A549 (cell line): ENCODE measurements at regions not wholly inside any gene's neighbourhood (a gene's known extent, or its start where the extent isn't known, plus 50 kb on each side); places are given as distances from the start of the nearest gene placed in this dataset.

ENCODE experiments used
- ATAC-seq, 2 experiments: fragments of 200-7000 bp in 1 of 2; fragments of >200 bp in 1 of 2; cut with Nextera tagmentation in 1 of 2; cut with Tn5 transposase in 1 of 2; 3 replicates each; pipeline versions ENCODE4 v1.8.0 to v1.9.1; 2018 to 2020; ENCODE audit warnings: mild to moderate bottlenecking in 1 of 2, moderate library complexity in 1 of 2
- CTCF ChIA-PET: fragments of 300-600 bp; sonication (Branson Sonifier 250); formaldehyde crosslinking; extraction: SDS; loops from one replicate; lab custom pipeline; 2021; ENCODE audit warnings: antibody characterized with exemption, inconsistent platforms; lab: Yijun Ruan, JAX
- POLR2A ChIA-PET: fragments of 350-600 bp; formaldehyde crosslinking; extraction: SDS; loops from one replicate; lab custom pipeline; 2021; ENCODE audit warnings: antibody characterized with exemption, inconsistent platforms; lab: Yijun Ruan, JAX
- DNase-seq, 2 experiments: peaks; one replicate each; pipeline versions ENCODE4 v3.0.0 to v3.0.0-alpha.2; 2011 to 2016; ENCODE audit warnings: low read depth in 1 of 2, low spot score in 1 of 2
- FAIRE-seq: peaks from 2 replicates; lab custom pipeline; 2011; peaks lifted over from hg19 to GRCh38; lab: Jason Lieb, UNC
- H3K27ac ChIP-seq, 2 experiments: fragments of >200 bp; sonication (Bioruptor Twin); formaldehyde crosslinking; 3 replicates each; pipeline ENCODE4 v1.5.1; 2016 to 2017
- H3K4me1 ChIP-seq: fragments of >200 bp; sonication (Bioruptor Twin); formaldehyde crosslinking; 3 replicates; pipeline ENCODE4 v1.6.1; 2016
- H3K4me2 ChIP-seq: fragments of >200 bp; sonication (Bioruptor Twin); formaldehyde crosslinking; 3 replicates; pipeline ENCODE4 v1.6.1; 2016
- H3K4me3 ChIP-seq: fragments of >200 bp; sonication (Bioruptor Twin); formaldehyde crosslinking; 3 replicates; pipeline ENCODE4 v1.5.1; 2016
- H3K9me3 ChIP-seq: fragments of >200 bp; sonication (Bioruptor Twin); formaldehyde crosslinking; 3 replicates; pipeline ENCODE4 v1.6.1; 2016
- ATOH8 ChIP-seq: fragments of 250-450 bp; sonication (Bioruptor Pico); IDR thresholded peaks from 2 replicates; pipeline ENCODE4 v1.5.0; 2020; ENCODE audit warnings: low read depth, mild to moderate bottlenecking, moderate library complexity
- BHLHE40 ChIP-seq: IDR thresholded peaks from 2 replicates; pipeline ENCODE4 v1.6.1; 2012; ENCODE audit warnings: low read depth, low read length, inconsistent platforms
- CBX8 ChIP-seq: fragments of 200-600 bp; sonication (generic); IDR thresholded peaks from 2 replicates; pipeline ENCODE4 v1.6.1; 2016
- CTCF ChIP-seq: fragments of >200 bp; sonication (Bioruptor Twin); formaldehyde crosslinking; IDR thresholded peaks from 3 replicates; pipeline ENCODE4 v1.5.1; 2016
- ELK1 ChIP-seq: fragments of 150-350 bp; IDR thresholded peaks from 2 replicates; pipeline ENCODE4 v1.6.1; 2014; ENCODE audit warnings: low read depth, mild to moderate bottlenecking, low read length
- HDAC2 ChIP-seq: fragments of 200-600 bp; sonication (generic); IDR thresholded peaks from 2 replicates; pipeline ENCODE4 v1.6.1; 2016
- HES2 ChIP-seq: fragments of >200 bp; sonication (Bioruptor Twin); formaldehyde crosslinking; IDR thresholded peaks from 2 replicates; pipeline ENCODE4 v1.6.1; 2016
- HMGXB4 ChIP-seq: fragments of 250-450 bp; sonication (Bioruptor Pico); IDR thresholded peaks from 2 replicates; pipeline ENCODE4 v1.5.0; 2021; ENCODE audit warnings: mild to moderate bottlenecking, moderate library complexity, borderline replicate concordance
- MAX ChIP-seq: IDR thresholded peaks from 2 replicates; pipeline ENCODE4 v1.6.1; 2012
- MYC ChIP-seq: IDR thresholded peaks from 2 replicates; pipeline ENCODE4 v1.6.1; 2012; ENCODE audit warnings: mild to moderate bottlenecking, inconsistent platforms, low read length, improper control_type of control experiment, borderline replicate concordance
- NPAS2 ChIP-seq: fragments of 250-450 bp; sonication (Bioruptor Pico); IDR thresholded peaks from 2 replicates; pipeline ENCODE4 v1.8.0; 2022; ENCODE audit warnings: mild to moderate bottlenecking, moderate library complexity, borderline replicate concordance
- NR3C1 ChIP-seq: fragments of >200 bp; sonication (Bioruptor Twin); formaldehyde crosslinking; IDR thresholded peaks from 3 replicates; pipeline ENCODE4 v1.6.1; 2017
- PBX3 ChIP-seq: IDR thresholded peaks from 2 replicates; pipeline ENCODE4 v1.6.1; 2012
- POLR2A ChIP-seq: IDR thresholded peaks from 2 replicates; pipeline ENCODE4 v1.6.1; 2012; ENCODE audit warnings: mild to moderate bottlenecking, low read length
- RAD21 ChIP-seq, 2 experiments: fragments of >200 bp in 1 of 2; sonication (Bioruptor Twin) in 1 of 2; formaldehyde crosslinking in 1 of 2; IDR thresholded peaks in 1 of 2; conservative IDR thresholded peaks in 1 of 2; 2 replicates in 1 of 2; 3 replicates in 1 of 2; pipeline ENCODE4 v1.6.1; 2012 to 2018; ENCODE audit warnings: inconsistent platforms in 1 of 2
- REST ChIP-seq: fragments of 200-600 bp; sonication (generic); IDR thresholded peaks from 2 replicates; pipeline ENCODE4 v1.6.1; 2016; ENCODE audit warnings: antibody characterized with exemption, mild to moderate bottlenecking, moderate library complexity
- RNF2 ChIP-seq: fragments of 200-600 bp; sonication (generic); IDR thresholded peaks from 2 replicates; pipeline ENCODE4 v1.6.1; 2016; ENCODE audit warnings: low read depth, mild to moderate bottlenecking, antibody characterized with exemption, moderate library complexity, borderline replicate concordance
- SMC3 ChIP-seq: fragments of >200 bp; sonication (Bioruptor Twin); formaldehyde crosslinking; IDR thresholded peaks from 3 replicates; pipeline ENCODE4 v1.6.1; 2018; ENCODE audit warnings: inconsistent platforms
- TFCP2L1 ChIP-seq: fragments of 250-450 bp; sonication (Bioruptor Pico); IDR thresholded peaks from 2 replicates; pipeline ENCODE4 v1.5.0; 2021; ENCODE audit warnings: mild to moderate bottlenecking
- USF2 ChIP-seq: fragments of 450-650 bp; IDR thresholded peaks from 2 replicates; pipeline ENCODE4 v1.6.1; 2014; ENCODE audit warnings: antibody characterized with exemption
- ZC3H11A ChIP-seq: fragments of 450-650 bp; IDR thresholded peaks from 2 replicates; pipeline ENCODE4 v1.6.1; 2014; ENCODE audit warnings: antibody characterized with exemption, mild to moderate bottlenecking
- ZSCAN20 ChIP-seq: fragments of 250-450 bp; sonication (Bioruptor Pico); IDR thresholded peaks from 2 replicates; pipeline ENCODE4 v1.8.0; 2022; ENCODE audit warnings: mild to moderate bottlenecking, moderate library complexity
- WGBS: methylation state at CpG from one replicate; pipeline ENCODE4 v1.1.6; 2017; ENCODE audit errors: missing lambda C conversion rate; 5-methylcytosine and 5-hydroxymethylcytosine counted together

GRCh38 chr2:180115675-180116074 is 108.6 kb upstream of the CWC22 start:
- Histone ChIP-seq H3K4me2 (no peak overlapping the region), H3K4me3 (no peak overlapping the region), H3K4me1 (no peaks in the 10 kb centered on the region), H3K27ac (no peak overlapping the region), H3K9me3 (no peaks in the 10 kb centered on the region)
- no peak for FAIRE-seq
- DNase-seq: no peak
- ChIA-PET POLR2A (no interaction called here), CTCF (interaction anchor here (1.3 to 3.1 kb wide), 3 partner anchors 8 to 943 kb away, joined by 4 to 11 read pairs (median 4); no protein-coding TSS in a partner anchor)
- WGBS: 38% methylated on average over 2 of the region's 2 CpGs
- no peak for ATAC-seq
- no peak for TF ChIP-seq TFCP2L1 (CRISPR knock-in tag)
- no peak for TF ChIP-seq MAX
- TF ChIP-seq PBX3: no peak
- no peak for TF ChIP-seq HDAC2
- TF ChIP-seq ZC3H11A: no peak
- TF ChIP-seq ELK1: no peak

GRCh38 chr2:180115269-180115668 is 108.2 kb upstream of the CWC22 start:
- DNase-seq: no peak
- Histone ChIP-seq H3K27ac (no peak overlapping the region), H3K4me2 (no peak overlapping the region), H3K4me3 (no peak overlapping the region), H3K9me3 (no peaks in the 10 kb centered on the region), H3K4me1 (no peaks in the 10 kb centered on the region)
- FAIRE-seq: no peak
- ChIA-PET CTCF (interaction anchor here (1.3 to 3.1 kb wide), 3 partner anchors 9 to 943 kb away, joined by 4 to 11 read pairs (median 4); no protein-coding TSS in a partner anchor), POLR2A (no interaction called here)
- 65% methylated on average over 2 of the region's 2 CpGs for WGBS
- no peak for TF ChIP-seq HMGXB4
- no peak for ATAC-seq

- Histone ChIP-seq H3K4me1 (no peaks in the 10 kb centered on the region), H3K27ac (no peak overlapping the region), H3K9me3 (no peaks in the 10 kb centered on the region), H3K4me3 (no peak overlapping the region), H3K4me2 (no peak overlapping the region)
- 16% methylated on average over 1 of the region's 1 CpG for WGBS
- ChIA-PET CTCF (interaction anchor here (1.2 to 1.5 kb wide), 2 partner anchors 12 to 14 kb away, joined by 5 to 6 read pairs; no protein-coding TSS in a partner anchor), POLR2A (no interaction called here)
- no peak for FAIRE-seq
- no peak for ATAC-seq
- DNase-seq: no peak
- TF ChIP-seq USF2: no peak
- no peak for TF ChIP-seq REST
- no peak for TF ChIP-seq ZSCAN20 (CRISPR knock-in tag)
- TF ChIP-seq ATOH8 (CRISPR knock-in tag): no peak
- no peak for TF ChIP-seq NR3C1
- no peak for TF ChIP-seq RNF2
- TF ChIP-seq RAD21 (conservative IDR thresholded peaks at IDR 0.05 in 1 of 2, IDR thresholded peaks at IDR 0.05 in 1 of 2): no peak
- no peak for TF ChIP-seq BHLHE40
- TF ChIP-seq CBX8: no peak
- no peak for TF ChIP-seq CTCF
- no peak for TF ChIP-seq NPAS2
- TF ChIP-seq HES2: no peak
- no peak for TF ChIP-seq SMC3
- no peak for TF ChIP-seq POLR2A
- no peak for TF ChIP-seq MYC
Measured at GRCh38 chr2:180111901-180112300, 104.8 kb upstream of the CWC22 start.
